Activated CD8-positive, alpha-beta memory T cell treated with anti-CD3 and anti-CD28 coated beads for 24 hours (primary cell): ENCODE measurements at regions not wholly inside any gene's neighbourhood (a gene's known extent, or its start where the extent isn't known, plus 50 kb on each side); places are given as distances from the start of the nearest gene placed in this dataset.
A peak's percentile ranks its signal among the peaks of the same experiment; 100 is the strongest.
"Not testable (repeated sequence)": the region's sequence is repeated elsewhere in the genome, so short reads cannot be mapped to it uniquely, and the experiment has no call there.

ENCODE experiments used
- DNase-seq: peaks from one replicate; pipeline ENCODE4 v3.0.0-alpha.2; 2020

DNA sequence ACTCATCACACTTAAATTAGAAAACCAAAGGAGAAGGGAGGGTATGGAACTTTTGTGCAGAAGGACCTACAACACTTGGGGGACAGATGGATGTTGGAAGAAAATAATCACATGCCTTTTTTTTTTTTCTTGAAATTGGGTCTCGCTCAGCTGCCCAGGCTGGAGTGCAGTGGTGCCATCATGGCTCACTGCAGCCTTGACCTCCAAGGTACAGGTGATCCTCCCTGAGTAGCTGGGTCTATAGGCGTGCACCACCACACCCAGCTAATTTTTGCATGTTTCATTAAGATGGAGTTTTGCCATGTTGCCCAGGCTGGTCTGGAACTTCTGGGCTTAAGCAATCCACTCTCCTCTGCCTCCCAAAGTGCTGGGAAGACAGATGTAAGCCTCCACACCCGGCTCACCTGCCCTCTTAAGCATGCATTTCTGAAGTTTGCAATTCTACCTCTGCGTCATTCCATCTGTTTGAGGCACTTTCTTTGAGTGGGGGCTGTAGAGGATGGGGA, 370.8 kb upstream of the JARID2 start:
- no peak for DNase-seq

DNA sequence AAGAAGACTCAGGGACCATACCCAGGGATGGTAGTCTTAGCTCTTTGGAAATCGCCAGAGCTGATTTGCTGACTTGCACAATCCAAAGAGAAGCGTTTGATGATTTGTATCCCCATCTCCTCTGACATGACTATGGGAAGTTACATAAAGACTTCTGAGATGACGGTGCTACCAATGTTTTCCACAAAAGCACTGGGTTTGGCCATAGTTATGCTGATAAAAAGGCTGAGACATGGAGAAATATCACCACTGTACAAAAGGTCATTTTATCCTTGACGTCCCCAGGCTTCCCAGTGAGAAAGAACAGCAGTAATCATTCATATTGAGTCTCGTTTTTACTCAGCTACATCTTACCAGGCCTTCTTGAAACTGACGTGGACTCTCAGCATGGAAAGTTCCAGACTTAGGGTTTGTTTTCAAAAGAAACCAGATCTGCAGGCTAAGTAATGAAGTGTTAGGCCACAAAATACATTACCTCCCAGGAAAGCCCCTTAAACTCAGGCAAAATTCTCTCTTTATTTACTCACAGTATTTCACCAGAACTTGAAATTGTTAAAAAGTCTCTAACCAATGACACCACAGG, 370.3 kb upstream of the JARID2 start:
- no peak for DNase-seq

DNA sequence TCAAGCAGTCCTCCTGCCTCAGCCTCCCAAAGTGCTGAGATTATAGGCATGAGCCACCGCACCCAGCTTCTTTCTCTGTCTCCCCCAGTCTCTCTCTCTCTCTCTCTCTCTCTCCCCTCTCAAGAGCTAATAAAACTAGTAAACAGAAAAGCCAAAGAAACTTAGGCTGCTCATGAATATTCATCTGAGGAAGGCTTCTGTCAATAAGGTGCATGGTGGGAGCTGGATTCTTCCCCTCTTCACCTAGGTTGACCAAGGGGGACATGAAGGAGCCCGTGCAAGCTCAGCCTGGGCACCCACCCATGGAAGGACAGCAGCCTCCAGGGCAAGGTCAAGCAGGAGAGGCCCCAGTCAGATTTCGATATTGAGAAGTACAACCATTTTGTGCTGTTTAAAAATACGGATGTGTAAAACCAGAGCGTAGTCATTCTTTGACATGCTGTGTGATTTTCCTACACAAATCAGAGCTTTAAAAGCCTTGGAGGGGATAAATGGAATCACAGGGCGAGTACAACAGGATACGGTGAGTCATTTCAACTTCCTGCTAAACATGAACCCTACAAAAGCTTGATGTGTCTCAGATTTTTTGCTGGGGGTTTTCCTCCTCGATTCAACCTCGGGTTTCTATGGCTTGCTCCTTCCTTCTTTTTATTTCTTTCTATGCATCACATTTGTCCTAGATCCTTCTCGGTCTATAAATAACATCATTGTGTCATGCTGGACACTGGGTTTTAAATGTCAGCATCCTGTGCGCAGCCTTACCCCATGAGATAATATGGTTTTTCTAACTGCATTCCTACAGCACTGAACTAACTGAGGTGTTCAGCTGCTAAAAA, 368.9 kb upstream of the JARID2 start:
- DNase-seq = peak; percentile 66

DNA sequence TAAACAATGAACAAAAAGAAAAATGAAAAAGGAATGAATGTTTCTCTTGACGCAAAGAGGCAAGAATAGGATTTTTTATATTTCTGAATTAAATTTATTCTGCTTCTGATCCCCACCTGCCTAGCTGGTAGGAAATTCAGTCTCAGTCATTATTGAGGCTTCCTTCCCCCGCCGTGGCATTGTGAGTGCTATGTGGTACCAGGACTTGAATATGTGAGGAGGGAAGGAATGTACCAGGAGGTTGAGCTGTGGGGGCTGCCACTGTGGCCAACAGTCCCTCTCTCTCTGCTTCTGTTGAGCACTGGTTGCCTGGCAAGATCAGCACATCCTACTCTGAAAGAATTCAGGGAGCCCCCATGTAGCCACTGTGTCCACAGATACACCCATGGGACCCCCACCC, 368.1 kb upstream of the JARID2 start:
- no peak for DNase-seq

DNA sequence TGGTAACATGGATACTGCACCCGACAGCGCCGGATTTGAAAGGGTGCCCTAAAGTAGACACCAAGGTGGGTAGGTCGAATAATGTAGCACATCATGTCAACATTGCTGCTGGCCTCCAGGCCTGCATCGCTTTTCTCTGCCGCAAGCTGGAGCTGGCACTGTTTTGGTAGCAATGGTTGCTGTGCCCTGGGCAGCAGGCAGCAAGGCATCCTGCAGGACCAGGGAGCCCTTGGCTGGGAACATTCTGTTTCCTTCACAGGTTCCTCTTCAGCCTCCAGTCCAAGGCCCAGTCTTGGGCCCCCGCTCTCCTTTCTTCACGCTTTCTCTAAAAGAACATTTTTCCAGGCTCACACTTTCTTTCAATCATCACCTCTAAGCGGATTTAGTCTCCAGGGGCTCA, 365.8 kb upstream of the JARID2 start:
- no peak for DNase-seq

DNA sequence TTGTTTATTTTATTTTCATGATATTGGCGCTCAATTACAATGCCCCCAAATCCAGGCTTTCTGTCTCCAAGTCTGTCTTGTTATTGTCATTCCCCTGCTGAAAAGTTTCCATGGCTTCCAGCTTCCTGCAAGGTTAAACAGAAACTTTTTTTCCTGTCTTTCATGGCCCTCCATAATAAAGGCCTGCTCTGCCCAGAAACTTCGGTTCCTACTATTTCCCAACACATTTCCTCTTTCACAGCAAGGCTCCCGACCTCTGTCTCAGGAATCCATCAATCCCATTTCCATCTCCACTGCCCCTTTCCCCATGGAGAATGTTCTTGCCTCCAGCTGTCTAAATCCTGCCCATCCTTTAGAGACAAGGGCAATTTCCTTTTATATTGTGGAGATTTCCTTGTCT, 365.2 kb upstream of the JARID2 start:
- DNase-seq = no peak

DNA sequence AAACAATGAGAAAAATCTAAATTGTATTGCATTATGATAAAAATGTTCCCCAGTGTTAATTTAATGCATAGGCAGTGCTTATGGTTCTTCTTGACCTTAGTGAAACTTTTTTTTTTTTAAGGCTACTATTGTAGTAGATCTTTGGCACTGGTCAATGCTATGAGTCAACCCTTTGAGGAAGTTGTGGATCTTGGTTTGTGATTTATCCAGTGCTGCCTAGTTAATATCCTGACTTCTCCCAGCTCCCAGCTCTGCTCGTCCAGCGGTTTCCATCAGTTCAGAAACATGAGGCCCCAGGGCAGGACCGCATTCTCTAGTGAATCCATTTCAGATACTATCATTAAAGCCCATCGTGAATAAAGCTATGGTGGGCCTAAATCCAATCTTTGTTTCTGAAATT, 364.5 kb upstream of the JARID2 start:
- peak; percentile 19 for DNase-seq

DNA sequence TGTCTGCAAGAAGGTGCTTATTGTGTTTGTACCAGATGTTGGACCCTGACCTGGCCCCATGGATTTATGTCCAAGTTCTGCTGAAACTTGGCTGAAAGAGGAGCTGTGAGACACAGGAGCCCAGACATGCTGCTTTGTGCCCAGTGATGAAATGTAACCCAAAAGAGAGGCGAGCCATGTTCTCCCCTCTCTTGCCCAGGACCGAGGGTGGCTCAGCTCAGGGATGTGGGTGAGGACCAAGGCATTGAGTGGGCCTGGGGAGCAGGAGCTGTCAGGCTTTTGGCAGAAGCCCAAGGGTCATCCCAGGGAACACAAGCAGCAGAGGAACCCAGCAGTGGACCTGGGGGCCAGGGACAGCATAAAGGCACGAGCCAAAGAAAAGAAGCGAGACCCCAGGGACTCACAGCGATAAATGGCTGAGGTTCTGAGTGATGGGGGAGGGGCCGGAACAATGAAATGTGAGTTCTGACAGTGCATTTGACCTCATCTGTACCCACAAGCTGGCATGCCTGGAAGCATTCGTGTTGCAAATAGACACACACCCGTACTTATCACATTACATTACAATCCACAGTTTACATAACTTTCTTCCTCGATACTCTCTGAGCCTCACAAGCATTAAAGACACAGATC, 363.4 kb upstream of the JARID2 start:
- peak; percentile 40 for DNase-seq

DNA sequence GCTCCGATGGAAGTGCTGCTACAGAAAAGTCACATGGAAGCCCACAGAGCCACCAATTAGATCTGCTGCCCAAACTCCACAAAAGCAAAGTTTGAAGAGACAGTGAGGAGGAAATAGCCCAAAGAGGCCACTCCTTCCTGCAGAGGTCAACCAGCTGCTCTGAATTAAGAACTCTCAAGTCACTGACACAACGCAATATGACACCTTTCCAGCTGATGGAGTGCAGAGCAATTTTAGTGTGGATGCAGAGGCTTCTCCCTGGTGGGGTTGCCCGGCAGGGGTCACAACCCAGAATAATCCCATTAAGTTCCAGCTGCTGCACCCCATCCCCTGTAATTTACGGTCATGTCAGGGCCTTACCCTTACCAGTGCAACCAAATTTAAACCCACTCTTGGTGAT, 361.9 kb upstream of the JARID2 start:
- no peak for DNase-seq

DNA sequence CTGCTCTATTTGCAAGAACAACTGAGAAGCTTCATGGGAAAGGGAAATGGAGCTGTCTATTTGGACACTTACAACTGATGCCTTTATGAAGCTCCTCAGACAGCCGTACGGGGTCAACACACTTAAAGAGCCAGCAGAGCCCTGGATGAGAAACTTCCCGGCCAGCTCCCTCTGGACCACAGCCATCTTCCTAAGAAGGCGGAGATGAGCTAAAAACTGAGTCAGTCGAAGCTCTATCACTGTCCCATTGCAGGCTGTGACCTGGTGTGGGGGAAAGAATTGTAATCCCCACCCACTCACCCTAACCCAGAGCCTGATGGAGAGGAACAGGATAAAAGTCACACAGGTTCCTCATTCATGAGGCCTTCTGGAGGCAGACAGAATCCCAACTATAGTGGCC, 360.4 kb upstream of the JARID2 start:
- no peak for DNase-seq

DNA sequence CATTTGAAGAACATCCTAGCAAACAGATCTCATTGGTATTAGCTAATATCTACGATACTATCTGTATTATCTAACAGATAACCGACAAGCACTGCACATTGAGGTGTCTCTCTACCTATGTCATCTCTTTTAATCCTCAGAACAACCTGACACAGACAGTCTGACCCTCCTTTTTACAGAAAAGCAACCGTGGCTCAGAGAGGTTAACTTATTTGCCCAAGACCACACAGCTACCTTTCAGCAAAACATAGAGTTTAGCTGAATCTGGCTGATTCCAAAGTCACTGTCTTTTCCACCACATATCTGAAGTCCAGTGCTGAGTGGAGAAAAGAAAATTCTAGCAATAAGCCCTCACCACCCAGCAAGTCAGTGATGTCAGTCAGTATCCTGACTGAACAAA, 358.7 kb upstream of the JARID2 start:
- DNase-seq = no peak

DNA sequence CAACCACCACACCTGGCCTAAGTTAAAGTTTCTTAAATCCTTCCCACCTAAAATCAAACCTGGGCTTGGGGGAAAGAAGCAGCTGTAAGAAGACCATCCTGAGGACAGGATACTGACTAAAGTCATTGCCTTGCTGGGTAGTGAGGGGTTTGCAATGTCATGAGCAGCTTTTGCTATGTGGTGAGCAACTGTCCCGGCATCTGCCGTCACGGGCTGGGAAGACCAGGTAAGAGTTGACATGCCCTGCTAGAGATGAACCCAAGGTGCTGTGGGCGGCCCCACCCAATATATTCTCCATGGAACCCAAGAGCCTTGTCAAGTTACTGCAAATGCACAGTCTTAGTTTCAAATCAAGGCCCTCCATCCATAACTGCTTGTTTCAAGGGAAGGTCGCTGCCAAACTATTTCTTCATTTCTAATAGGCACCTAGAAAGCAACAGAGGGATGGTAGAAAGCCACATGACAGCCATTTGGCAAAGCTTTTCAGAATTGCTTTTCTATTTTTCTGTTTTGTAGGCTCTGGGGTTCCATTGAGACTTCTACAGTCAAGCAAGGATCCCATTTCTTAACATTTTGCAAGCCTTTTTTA, 357.8 kb upstream of the JARID2 start:
- no peak for DNase-seq

DNA sequence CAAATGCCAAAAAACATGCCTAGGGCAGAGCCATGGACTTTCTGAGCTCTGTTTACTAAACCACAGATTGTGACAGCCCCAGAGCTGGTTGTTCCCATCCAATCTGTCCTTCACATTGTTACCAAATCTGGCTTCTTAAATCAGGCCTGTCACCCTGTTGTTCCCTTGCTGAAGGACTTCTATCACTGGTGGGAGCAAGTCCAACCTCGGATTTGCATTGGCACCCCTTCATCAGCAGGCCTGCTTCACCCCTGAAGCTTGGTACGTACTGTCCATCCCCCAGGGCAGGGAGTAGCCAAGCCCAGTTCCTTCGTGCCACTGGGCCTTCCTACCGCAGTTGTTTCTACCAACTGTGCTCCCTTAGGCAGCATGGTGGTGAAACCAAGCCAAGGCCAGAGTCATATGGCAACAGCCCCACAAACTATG, 357.3 kb upstream of the JARID2 start:
- no peak for DNase-seq

DNA sequence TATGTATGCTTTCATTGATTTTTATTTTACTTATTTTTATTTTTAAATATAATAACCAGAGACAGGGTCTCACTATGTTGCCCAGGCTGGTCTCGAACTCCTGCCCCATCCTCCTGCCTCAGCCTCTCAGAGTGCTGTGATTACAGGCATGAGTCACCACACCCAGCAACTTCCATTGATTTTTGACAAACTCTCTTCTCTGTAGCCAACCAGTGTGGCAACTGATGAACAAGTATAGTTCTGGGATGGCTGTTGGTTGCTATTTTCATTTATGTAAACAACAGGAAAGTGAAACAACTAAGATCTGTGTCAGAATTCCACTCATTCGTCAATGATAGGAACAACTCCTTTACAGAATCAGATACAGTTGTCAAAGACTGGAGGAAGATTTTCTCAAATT, 356.7 kb upstream of the JARID2 start:
- DNase-seq = no peak

DNA sequence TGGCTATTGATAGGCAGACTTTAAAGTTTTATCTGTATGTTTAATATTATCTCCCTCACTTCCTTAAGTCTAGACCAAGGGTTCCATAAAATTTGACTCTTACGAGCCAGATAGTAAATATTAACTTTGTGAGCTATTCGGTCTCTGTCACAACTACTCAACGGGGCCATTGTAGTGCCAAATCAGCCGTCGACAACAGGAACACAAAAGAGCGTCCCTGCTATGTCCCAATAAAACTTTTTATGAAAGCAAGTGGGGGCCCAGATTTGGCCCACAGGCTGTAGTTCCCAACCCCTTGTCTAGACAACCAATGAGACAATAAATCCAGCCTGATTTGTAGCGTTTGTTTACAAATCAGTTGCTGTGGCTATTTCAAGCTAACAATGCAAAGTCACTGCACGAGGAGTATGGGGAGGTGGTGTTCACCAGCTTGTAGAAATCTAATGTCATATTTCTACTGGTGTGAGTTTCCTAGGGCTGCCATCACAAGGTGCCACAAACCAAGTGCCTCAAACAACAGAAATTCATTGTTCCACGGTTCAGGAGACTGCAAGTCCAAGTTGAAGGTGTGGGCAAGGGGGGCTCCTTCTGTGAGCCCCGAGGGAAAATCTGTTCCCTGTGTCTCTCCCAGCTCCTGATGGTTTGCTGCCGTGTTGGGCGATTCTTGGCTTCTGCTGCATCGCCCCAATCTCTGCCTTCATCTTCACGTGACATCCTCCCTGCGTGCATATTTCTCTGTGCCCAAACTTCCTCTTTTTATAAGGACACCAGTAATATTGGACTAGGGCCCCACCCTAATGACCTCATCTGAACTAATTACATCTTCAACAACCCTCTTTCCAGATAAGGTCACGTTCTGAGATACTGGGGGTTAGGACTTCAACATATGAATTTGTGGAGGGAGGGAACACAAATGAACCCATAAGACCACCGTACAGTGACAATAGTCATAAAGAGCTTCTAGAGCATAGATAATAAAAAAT, 356.0 kb upstream of the JARID2 start:
- DNase-seq = peak; percentile 50

DNA sequence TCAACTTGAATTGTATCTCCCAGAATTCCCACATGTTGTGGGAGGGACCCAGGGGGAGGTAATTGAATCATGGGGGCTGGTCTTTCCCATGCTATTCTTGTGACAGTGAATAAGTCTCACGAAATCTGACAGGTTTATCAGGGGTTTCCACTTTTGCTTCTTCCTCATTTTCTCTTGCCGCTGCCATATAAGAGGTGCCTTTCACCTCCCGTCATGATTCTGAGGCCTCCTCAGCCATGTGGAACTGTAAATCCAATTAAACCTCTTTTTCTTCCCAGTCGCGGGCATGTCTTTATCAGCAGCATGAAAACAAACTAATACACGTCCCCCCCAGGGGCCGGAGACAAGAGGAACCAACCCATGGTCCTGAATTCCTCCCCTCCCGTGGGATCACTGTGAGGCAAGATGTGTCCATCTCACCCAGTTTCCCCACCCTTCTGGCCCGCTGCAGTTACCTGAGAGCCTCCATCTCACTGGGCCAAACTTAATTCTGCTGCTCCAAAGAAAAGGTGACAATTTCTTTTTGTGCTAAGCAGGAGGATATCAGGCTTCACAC, 354.0 kb upstream of the JARID2 start:
- peak; percentile 41 for DNase-seq

DNA sequence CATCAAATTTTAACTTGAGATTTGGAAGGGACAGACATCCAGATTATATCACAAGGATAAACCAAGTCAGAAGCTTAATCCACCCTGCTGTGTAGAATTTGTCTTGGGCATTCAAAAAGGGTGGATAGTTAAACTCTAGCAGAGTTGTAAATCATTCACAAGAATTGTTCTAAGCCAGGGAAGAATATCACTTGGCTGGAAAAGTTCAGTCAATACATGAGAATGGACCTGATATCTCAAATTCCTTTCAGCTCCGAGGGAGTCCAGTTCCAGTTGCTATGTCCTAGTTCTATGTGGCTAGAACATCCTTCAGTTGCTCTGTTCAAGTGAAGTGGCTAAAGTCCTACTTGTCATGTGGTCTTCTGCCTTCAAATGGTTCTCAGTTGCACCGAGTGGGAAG, 351.8 kb upstream of the JARID2 start:
- DNase-seq = no peak

DNA sequence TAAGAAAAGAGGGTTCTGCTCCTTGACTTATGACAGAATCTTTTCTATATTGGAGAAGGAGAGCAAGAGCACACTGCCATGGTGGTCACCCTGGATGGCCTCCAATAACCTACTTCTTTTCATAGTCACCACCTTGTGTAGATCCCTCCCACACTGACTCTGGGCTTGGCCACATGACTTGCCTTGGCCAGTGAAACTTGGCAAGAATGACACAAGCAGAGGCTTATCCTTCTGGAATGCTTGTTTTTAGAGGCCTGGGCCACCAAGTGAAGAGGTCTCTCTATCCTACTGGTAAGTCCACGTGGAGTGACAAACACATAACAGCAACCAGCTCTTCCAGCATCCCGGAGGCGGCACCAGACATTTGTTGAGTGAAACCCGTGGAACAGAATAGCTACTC, 349.4 kb upstream of the JARID2 start:
- DNase-seq = peak; percentile 53

DNA sequence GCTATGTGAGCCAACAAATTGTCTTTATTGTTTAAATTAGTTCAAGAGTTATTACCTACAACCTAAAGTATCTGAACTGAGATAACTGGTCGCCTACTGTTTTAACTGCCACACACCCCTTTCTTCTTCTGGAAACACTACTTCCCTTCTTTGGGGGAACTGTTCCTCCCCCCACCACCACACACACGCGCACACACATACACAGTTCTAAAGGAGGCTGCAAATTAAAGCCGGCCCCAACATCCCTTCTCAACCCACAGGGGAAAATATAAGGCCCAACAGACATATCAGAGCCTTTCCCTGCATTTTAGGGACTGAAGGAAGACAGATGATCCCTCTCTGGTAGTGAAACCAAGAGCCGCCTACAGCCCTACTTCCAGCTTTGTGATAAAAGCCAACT, 348.0 kb upstream of the JARID2 start:
- DNase-seq = peak; percentile 35

DNA sequence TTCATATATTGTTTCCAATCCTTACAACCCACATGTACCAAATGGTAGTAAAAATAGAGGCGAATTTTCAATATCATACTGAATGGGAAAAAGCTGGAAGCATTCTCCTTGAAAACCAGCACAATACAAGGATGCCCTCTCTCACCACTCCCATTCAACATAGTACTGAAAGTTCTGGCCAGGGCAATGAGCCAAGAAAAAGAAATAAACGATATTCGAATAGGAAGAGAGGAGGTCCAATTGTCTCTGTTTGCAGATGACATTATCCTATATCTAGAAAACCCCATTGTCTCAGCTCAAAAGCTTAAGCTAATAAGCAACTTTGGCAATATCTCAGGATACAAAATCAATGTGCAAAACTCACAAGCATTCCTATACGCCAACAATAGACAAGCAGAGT, 346.4 kb upstream of the JARID2 start:
- not testable (repeated sequence) for DNase-seq

DNA sequence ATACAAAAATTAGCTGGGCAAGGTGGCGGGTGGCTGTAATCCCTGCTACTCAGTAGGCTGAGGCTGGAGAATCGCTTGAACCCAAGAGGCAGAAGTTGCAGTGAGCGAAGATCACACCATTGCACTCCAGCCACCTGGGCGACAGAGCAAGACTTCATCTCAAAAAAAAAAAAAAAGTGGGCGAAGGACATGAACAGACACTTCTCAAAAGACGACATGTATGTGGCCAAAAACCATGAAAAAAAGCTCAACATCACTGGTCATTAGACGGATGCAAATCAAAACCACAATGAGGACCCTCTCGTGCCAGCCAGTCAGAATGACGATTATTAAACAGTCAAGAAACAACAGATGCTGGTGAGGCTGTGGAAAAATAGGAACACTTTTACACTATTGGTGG, 344.9 kb upstream of the JARID2 start:
- no peak for DNase-seq
